Astrocyte (in vitro differentiated cells and primary cell): ENCODE measurements at regions not wholly inside any gene's neighbourhood (a gene's known extent, or its start where the extent isn't known, plus 50 kb on each side); places are given as distances from the start of the nearest gene placed in this dataset.
"Not testable (repeated sequence)": the region's sequence is repeated elsewhere in the genome, so short reads cannot be mapped to it uniquely, and the experiment has no call there.

Source experiments
- DNase-seq: peaks from one replicate; pipeline ENCODE4 v3.0.0-alpha.2; 2010; ENCODE audit warnings: low read depth
- FAIRE-seq: peaks from 2 replicates; lab custom pipeline; 2011; peaks lifted over from hg19 to GRCh38; lab: Jason Lieb, UNC
- H2AFZ ChIP-seq: 2 replicates; pipeline ENCODE4 v1.6.0; 2012; ENCODE audit warnings: low read depth, low read length, inconsistent platforms
- H3K27ac ChIP-seq: 2 replicates; pipeline ENCODE4 v1.5.1; 2011; ENCODE audit warnings: low read depth, low read length, inconsistent platforms
- H3K27me3 ChIP-seq: 2 replicates; pipeline ENCODE4 v1.6.0; 2011; ENCODE audit warnings: low read length, inconsistent platforms; ENCODE audit not compliant: insufficient read depth
- H3K36me3 ChIP-seq: 2 replicates; pipeline ENCODE4 v1.5.1; 2011; ENCODE audit warnings: low read length, inconsistent platforms; ENCODE audit not compliant: insufficient read depth
- H3K4me1 ChIP-seq: 2 replicates; pipeline ENCODE4 v1.5.1; 2011; ENCODE audit warnings: low read length, inconsistent platforms; ENCODE audit not compliant: insufficient read depth
- H3K4me2 ChIP-seq: 2 replicates; pipeline ENCODE4 v1.6.0; 2012; ENCODE audit warnings: low read length, inconsistent platforms
- H3K4me3 ChIP-seq: 2 replicates; pipeline ENCODE4 v1.5.1; 2011; ENCODE audit warnings: low read depth, mild to moderate bottlenecking, low read length, inconsistent platforms; ENCODE audit not compliant: insufficient read depth
- H3K79me2 ChIP-seq: 2 replicates; pipeline ENCODE4 v1.6.0; 2012; ENCODE audit warnings: mild to moderate bottlenecking, low read length, inconsistent platforms; ENCODE audit not compliant: insufficient read depth
- H3K9ac ChIP-seq: 2 replicates; pipeline ENCODE4 v1.6.0; 2012; ENCODE audit warnings: mild to moderate bottlenecking, low read length, inconsistent platforms
- H3K9me3 ChIP-seq: 2 replicates; pipeline ENCODE4 v1.5.1; 2012; ENCODE audit warnings: low read depth, mild to moderate bottlenecking, low read length, inconsistent platforms; ENCODE audit not compliant: insufficient read depth
- H4K20me1 ChIP-seq: 2 replicates; pipeline ENCODE4 v1.6.0; 2012; ENCODE audit warnings: low read length, inconsistent platforms; ENCODE audit not compliant: insufficient read depth
- H3K27ac Mint-ChIP-seq: one replicate; pipeline ENCODE4 v1.8.0; 2021; ENCODE audit warnings: mild to moderate bottlenecking, mixed read lengths; ENCODE audit not compliant: unreplicated experiment
- H3K27me3 Mint-ChIP-seq: one replicate; pipeline ENCODE4 v1.8.0; 2021; ENCODE audit warnings: low read depth, mixed read lengths; ENCODE audit not compliant: unreplicated experiment
- H3K36me3 Mint-ChIP-seq: one replicate; pipeline ENCODE4 v1.8.0; 2021; ENCODE audit warnings: low read depth, mixed read lengths; ENCODE audit not compliant: unreplicated experiment
- H3K4me1 Mint-ChIP-seq: one replicate; pipeline ENCODE4 v1.8.0; 2021; ENCODE audit warnings: low read depth, mixed read lengths; ENCODE audit not compliant: unreplicated experiment
- H3K4me3 Mint-ChIP-seq: one replicate; pipeline ENCODE4 v1.8.0; 2021; ENCODE audit warnings: mild to moderate bottlenecking, moderate library complexity, mixed read lengths; ENCODE audit not compliant: unreplicated experiment
- H3K9me3 Mint-ChIP-seq: one replicate; pipeline ENCODE4 v1.8.0; 2021; ENCODE audit warnings: mild to moderate bottlenecking, mixed read lengths; ENCODE audit not compliant: unreplicated experiment
- EZH2 ChIP-seq: IDR thresholded peaks from 2 replicates; pipeline ENCODE4 v1.6.1; 2012; ENCODE audit warnings: mild to moderate bottlenecking, low read length, inconsistent platforms; ENCODE audit not compliant: insufficient read depth
- TF ChIP-seq, protein P1 (sequence below): IDR thresholded peaks from 2 replicates; pipeline ENCODE4 v1.5.1; 2011; ENCODE audit warnings: low read depth, mild to moderate bottlenecking, inconsistent platforms, low read length, moderate library complexity; ENCODE audit not compliant: insufficient read depth

DNA sequence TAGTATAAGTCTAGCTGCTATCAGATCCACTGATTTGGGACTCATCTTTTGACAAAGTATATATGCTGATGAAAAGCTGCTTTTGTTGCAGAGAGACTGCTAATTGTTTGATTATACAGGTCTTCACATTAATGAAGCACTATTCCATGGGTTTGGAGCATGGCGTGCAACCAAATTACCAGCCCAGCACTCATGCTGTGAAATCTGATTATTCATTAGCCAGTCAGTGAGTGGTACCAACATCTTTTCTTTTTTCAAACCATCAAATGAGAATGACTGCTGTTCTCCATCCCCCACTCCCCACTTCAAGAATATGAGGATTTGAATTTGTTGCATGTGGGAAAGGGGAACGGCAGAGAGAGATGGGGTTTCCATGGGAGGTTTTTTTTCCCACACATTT, 91.3 kb downstream of the ID4 start:
- no peaks in the 10 kb centered on the region for H4K20me1 ChIP-seq
- Mint-ChIP-seq H3K9me3 (no peaks in the 10 kb centered on the region), H3K36me3 (no peaks in the 10 kb centered on the region), H3K27ac (no peak overlapping the region), H3K27me3 (no peaks in the 10 kb centered on the region), H3K4me3 (no peak overlapping the region), H3K4me1 (peaks cover 3% of the 10 kb centered on the region)
- H3K79me2 ChIP-seq, result no peaks in the 10 kb centered on the region
- no peak for FAIRE-seq
- H3K4me1 ChIP-seq, result no peaks in the 10 kb centered on the region
- DNase-seq, result no peak
- no peak overlapping the region for H3K27ac ChIP-seq
- no peak for TF ChIP-seq EZH2
- TF ChIP-seq, protein P1, sequence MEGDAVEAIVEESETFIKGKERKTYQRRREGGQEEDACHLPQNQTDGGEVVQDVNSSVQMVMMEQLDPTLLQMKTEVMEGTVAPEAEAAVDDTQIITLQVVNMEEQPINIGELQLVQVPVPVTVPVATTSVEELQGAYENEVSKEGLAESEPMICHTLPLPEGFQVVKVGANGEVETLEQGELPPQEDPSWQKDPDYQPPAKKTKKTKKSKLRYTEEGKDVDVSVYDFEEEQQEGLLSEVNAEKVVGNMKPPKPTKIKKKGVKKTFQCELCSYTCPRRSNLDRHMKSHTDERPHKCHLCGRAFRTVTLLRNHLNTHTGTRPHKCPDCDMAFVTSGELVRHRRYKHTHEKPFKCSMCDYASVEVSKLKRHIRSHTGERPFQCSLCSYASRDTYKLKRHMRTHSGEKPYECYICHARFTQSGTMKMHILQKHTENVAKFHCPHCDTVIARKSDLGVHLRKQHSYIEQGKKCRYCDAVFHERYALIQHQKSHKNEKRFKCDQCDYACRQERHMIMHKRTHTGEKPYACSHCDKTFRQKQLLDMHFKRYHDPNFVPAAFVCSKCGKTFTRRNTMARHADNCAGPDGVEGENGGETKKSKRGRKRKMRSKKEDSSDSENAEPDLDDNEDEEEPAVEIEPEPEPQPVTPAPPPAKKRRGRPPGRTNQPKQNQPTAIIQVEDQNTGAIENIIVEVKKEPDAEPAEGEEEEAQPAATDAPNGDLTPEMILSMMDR, result no peak
- H3K27me3 ChIP-seq, result no peaks in the 10 kb centered on the region
- no peak overlapping the region for H2AFZ ChIP-seq
- H3K4me3 ChIP-seq, result no peak overlapping the region
- no peak overlapping the region for H3K4me2 ChIP-seq
- H3K36me3 ChIP-seq, result no peaks in the 10 kb centered on the region
- H3K9ac ChIP-seq, result no peak overlapping the region
- H3K9me3 ChIP-seq, result no peaks in the 10 kb centered on the region

DNA sequence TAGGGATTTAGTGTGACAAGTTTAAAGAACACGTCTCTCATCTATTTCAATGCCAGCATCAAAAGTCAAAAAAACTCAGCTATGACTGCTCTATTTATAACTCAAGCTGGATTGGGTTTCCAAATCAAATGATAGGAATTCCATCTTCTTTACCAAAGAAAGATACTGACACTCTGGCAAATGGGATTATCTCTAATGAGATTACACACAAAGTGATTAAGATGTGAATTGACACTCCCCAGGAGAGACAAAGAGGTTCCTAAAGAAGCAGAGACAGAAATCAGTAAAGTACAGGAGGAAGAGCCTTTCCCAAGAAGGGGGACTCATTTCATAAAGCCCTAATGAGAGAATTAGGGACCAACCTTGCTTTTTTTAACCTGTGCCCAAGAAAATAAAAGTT, 92.1 kb downstream of the ID4 start:
- Histone ChIP-seq H3K79me2 (no peaks in the 10 kb centered on the region), H2AFZ (no peak overlapping the region), H3K9me3 (no peaks in the 10 kb centered on the region), H4K20me1 (no peaks in the 10 kb centered on the region), H3K27me3 (no peaks in the 10 kb centered on the region), H3K4me1 (no peaks in the 10 kb centered on the region), H3K9ac (no peak overlapping the region), H3K27ac (no peak overlapping the region), H3K36me3 (no peaks in the 10 kb centered on the region), H3K4me2 (no peak overlapping the region), H3K4me3 (no peak overlapping the region)
- no peaks in the 10 kb centered on the region for H3K9me3 Mint-ChIP-seq
- no peak for DNase-seq
- no peak overlapping the region for H3K4me3 Mint-ChIP-seq
- peaks cover 3% of the 10 kb centered on the region for H3K4me1 Mint-ChIP-seq
- no peaks in the 10 kb centered on the region for H3K27me3 Mint-ChIP-seq
- H3K27ac Mint-ChIP-seq, result no peak overlapping the region
- H3K36me3 Mint-ChIP-seq, result no peaks in the 10 kb centered on the region
- no peak for TF ChIP-seq EZH2
- TF ChIP-seq, protein P1, result no peak
- FAIRE-seq, result no peak

DNA sequence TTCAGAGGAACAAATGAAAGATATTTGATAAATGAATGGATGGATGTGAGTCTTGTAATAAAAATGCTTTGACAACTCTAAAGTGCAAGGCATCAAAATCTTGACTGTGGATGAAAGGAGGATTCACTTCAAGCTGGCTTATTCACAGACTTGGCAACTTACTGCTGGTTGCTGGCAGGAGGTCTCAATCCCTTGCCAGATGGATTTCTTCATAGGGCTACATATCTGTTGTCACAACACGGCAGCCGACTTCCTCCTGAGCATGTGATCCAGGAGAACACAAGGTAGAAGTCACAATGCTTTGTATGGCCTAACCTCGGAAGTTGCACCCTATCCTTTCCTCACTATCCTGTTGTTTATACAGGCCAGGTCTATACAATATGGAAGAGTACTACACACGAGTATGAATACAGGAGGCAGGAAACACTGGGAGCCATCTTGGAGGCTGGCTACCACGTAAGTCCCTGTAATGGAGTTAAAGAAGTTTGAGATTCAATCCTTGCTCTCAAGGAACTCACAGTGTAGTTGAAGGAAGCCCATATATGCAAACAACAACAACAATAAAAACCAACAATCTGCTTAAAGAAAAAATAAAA, 97.9 kb downstream of the ID4 start:
- Histone ChIP-seq H4K20me1 (no peaks in the 10 kb centered on the region), H3K79me2 (no peaks in the 10 kb centered on the region), H3K27ac (no peak overlapping the region), H3K4me1 (no peaks in the 10 kb centered on the region), H2AFZ (no peak overlapping the region), H3K4me3 (no peak overlapping the region), H3K27me3 (no peaks in the 10 kb centered on the region), H3K9ac (no peak overlapping the region), H3K36me3 (no peaks in the 10 kb centered on the region), H3K4me2 (no peak overlapping the region), H3K9me3 (no peaks in the 10 kb centered on the region)
- no peaks in the 10 kb centered on the region for H3K27me3 Mint-ChIP-seq
- H3K4me3 Mint-ChIP-seq, result no peak overlapping the region
- H3K4me1 Mint-ChIP-seq, result no peaks in the 10 kb centered on the region
- no peaks in the 10 kb centered on the region for H3K36me3 Mint-ChIP-seq
- H3K27ac Mint-ChIP-seq, result no peak overlapping the region
- no peak for TF ChIP-seq EZH2
- TF ChIP-seq, protein P1, result no peak
- DNase-seq (no peak), FAIRE-seq (no peak)
- no peaks in the 10 kb centered on the region for H3K9me3 Mint-ChIP-seq

DNA sequence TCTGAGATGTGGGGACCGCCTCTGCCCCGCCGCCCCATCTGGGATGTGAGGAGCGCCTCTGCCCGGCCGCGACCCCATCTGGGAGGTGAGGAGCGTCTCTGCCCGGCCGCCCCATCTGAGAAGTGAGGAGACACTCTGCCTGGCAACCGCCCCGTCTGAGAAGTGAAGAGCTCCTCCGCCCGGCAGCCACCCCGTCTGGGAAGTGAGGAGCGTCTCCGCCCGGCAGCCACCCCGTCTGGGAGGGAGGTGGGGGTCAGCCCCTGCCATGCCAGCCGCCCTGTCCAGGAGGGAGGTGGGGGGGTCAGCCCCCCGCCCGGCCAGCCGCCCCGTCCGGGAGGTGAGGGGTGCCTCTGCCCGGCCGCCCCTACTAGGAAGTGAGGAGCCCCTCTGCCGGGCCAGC, 102.2 kb downstream of the ID4 start:
- H3K4me3 ChIP-seq, H3K36me3 ChIP-seq, H3K79me2 ChIP-seq, H3K4me1 Mint-ChIP-seq, H3K4me3 Mint-ChIP-seq, H3K4me2 ChIP-seq, H3K27me3 ChIP-seq, H3K36me3 Mint-ChIP-seq, H3K27ac Mint-ChIP-seq, H4K20me1 ChIP-seq, DNase-seq, H3K4me1 ChIP-seq, H3K27me3 Mint-ChIP-seq, H3K9me3 ChIP-seq, FAIRE-seq, H3K9ac ChIP-seq, H3K9me3 Mint-ChIP-seq, H3K27ac ChIP-seq, H2AFZ ChIP-seq: not testable (repeated sequence)
